ENCODE measurements at regions not wholly inside any gene's neighbourhood (a gene's known extent, or its start where the extent isn't known, plus 50 kb on each side); places are given as distances from the start of the nearest gene placed in this dataset.

DNA sequence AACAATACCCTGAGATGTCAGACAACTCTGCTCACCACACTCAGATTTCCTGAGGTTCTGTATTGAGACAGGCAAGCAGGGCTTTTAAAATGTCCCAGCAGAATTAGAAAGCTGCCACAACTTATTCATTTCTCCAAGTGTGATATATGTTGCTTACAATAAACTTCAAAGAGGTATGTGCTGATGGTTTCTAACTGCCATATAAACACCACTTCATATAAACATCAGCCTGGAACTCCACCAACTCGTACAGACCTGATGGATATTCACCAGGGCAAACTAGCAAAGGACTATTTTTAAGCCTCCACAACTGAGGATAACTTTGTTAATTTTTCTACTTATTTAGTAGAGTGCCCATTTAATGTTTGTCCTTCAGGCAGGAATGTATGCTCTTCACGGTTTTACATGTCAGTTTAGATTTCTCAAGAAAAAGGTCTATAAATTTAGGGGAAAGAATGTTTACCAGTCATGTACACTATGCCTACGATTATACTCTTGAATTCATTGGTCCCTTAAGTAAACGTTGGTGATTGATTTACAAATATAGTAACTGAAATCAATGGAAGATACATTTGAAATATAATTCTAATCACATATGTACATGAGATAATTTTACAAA lies 109.6 kb upstream of the ABI3BP start:
- ChIA-PET CTCF (no interaction called here), POLR2A (no interaction called here)
- no peak overlapping the region for H3K4me3 ChIP-seq (replicated peaks in 1 of 3; ENCODE audit: insufficient read depth in 1 of 3, low read depth in 1 of 3, low read length in 3 of 3)
- H3K27me3 ChIP-seq (ENCODE audit: control insufficient read depth in 2 of 2, insufficient read depth in 2 of 2, low read length in 2 of 2): no peaks in the 10 kb centered on the region
- DNase-seq (ENCODE audit: low read depth, low spot score): no peak
- H3K9ac ChIP-seq (replicated peaks; ENCODE audit: extremely low read depth, insufficient read depth, low read length): no peak overlapping the region
- no peaks in the 10 kb centered on the region for H4K20me1 ChIP-seq (replicated peaks; ENCODE audit: control insufficient read depth, extremely low read depth, insufficient read depth, low read length)
- intact Hi-C loops (cut with micrococcal nuclease): no loop called here
- no peak overlapping the region for H3K27ac ChIP-seq (ENCODE audit: insufficient read depth, low read depth, low read length)
- no peak overlapping the region for H3K4me2 ChIP-seq (ENCODE audit: insufficient read depth, low read length)
- H3K79me2 ChIP-seq (ENCODE audit: control insufficient read depth, insufficient read depth, low read length): no peaks in the 10 kb centered on the region
- BruUV-seq (replicated peaks): no TSS peak
- H3K36me3 ChIP-seq (ENCODE audit: control insufficient read depth in 2 of 2, extremely low read depth in 1 of 2, insufficient read depth in 2 of 2, low read length in 2 of 2): no peaks in the 10 kb centered on the region
- H3K9me3 ChIP-seq (replicated peaks; ENCODE audit: control insufficient read depth, insufficient read depth, low read length): no peaks in the 10 kb centered on the region
- dilution Hi-C loops (cut with MboI; ENCODE audit: extremely low pct_ligation_motif_present, low sequenced_read_pairs): no loop called here
- no peak for FAIRE-seq
- no peaks in the 10 kb centered on the region for H3K9me1 ChIP-seq (replicated peaks; ENCODE audit: control insufficient read depth, extremely low read depth, insufficient read depth, low read length)
- H3K4me1 ChIP-seq (ENCODE audit: control insufficient read depth, extremely low read depth, insufficient read depth, low read length): no peaks in the 10 kb centered on the region
- no peak overlapping the region for H2AFZ ChIP-seq (ENCODE audit: low read depth, low read length)
- TF ChIP-seq POLR2AphosphoS5 (IDR thresholded peaks at IDR 0.05; ENCODE audit: insufficient read depth, low read depth, low read length): no peak
- no peak for TF ChIP-seq EZH2 (IDR thresholded peaks at IDR 0.05; ENCODE audit: borderline replicate concordance, low read depth, low read length, severe bottlenecking)

DNA sequence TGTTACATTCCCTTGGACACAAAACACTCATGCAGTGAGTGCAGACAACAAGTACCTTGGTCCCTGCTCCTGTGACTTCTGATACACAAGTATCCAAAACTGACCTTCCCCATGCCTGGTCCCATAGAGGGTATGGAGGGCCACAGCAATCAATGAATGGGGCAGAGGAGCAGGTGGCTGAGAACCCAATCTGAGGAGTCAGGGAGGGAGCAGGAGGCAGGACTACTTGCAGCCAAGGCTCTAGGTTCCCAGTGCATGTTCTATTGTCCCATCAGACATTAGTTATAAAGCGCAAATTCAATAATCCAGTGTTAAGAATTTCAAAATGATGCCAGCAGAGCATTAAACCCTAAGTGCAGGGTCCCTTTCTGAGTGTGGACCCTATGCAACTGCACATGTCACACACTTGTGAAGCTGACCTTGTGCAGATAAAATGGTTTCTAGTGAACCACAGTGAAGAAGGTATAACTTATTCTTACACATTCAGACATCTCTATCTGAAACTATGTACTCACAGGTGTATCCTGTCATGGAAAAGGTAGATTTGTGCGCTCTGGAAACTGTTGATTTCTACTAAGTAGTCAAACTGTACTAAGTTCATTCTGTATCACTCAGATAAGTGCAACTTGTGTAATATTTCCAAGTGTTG lies 107.3 kb upstream of the ABI3BP start:
- H4K20me1 ChIP-seq (replicated peaks; ENCODE audit: control insufficient read depth, extremely low read depth, insufficient read depth, low read length): no peaks in the 10 kb centered on the region
- H2AFZ ChIP-seq (ENCODE audit: low read depth, low read length): no peak overlapping the region
- H3K9me3 ChIP-seq (replicated peaks; ENCODE audit: control insufficient read depth, insufficient read depth, low read length): no peaks in the 10 kb centered on the region
- H3K4me3 ChIP-seq (replicated peaks in 1 of 3; ENCODE audit: insufficient read depth in 1 of 3, low read depth in 1 of 3, low read length in 3 of 3): no peak overlapping the region
- no peak overlapping the region for H3K9ac ChIP-seq (replicated peaks; ENCODE audit: extremely low read depth, insufficient read depth, low read length)
- no peak overlapping the region for H3K27ac ChIP-seq (ENCODE audit: insufficient read depth, low read depth, low read length)
- CTCF ChIA-PET: no interaction called here
- no peak for DNase-seq (ENCODE audit: low read depth, low spot score)
- no TSS peak for BruUV-seq (replicated peaks)
- TF ChIP-seq JUN (IDR thresholded peaks at IDR 0.05; ENCODE audit: borderline replicate concordance, insufficient read depth, insufficient read length, low read depth): no peak
- TF ChIP-seq, protein P1, sequence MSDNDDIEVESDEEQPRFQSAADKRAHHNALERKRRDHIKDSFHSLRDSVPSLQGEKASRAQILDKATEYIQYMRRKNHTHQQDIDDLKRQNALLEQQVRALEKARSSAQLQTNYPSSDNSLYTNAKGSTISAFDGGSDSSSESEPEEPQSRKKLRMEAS (IDR thresholded peaks at IDR 0.05; ENCODE audit: insufficient read depth, insufficient read length): no peak
- no peak for TF ChIP-seq POLR2AphosphoS5 (IDR thresholded peaks at IDR 0.05; ENCODE audit: insufficient read depth, low read depth, low read length)
- no peak for TF ChIP-seq MYC (IDR thresholded peaks at IDR 0.05; ENCODE audit: low read depth, low read length)
- no peak for TF ChIP-seq EZH2 (IDR thresholded peaks at IDR 0.05; ENCODE audit: borderline replicate concordance, low read depth, low read length, severe bottlenecking)
- no peak for TF ChIP-seq FOS (IDR thresholded peaks at IDR 0.05; ENCODE audit: borderline replicate concordance, insufficient read depth, low read length)
- TF ChIP-seq GATA2 (IDR thresholded peaks at IDR 0.05; ENCODE audit: insufficient read depth, insufficient read length, low read depth, low read length): no peak
- TF ChIP-seq POLR2A (IDR thresholded peaks at IDR 0.05; ENCODE audit: low read depth, low read length): no peak
- TF ChIP-seq, protein P2, sequence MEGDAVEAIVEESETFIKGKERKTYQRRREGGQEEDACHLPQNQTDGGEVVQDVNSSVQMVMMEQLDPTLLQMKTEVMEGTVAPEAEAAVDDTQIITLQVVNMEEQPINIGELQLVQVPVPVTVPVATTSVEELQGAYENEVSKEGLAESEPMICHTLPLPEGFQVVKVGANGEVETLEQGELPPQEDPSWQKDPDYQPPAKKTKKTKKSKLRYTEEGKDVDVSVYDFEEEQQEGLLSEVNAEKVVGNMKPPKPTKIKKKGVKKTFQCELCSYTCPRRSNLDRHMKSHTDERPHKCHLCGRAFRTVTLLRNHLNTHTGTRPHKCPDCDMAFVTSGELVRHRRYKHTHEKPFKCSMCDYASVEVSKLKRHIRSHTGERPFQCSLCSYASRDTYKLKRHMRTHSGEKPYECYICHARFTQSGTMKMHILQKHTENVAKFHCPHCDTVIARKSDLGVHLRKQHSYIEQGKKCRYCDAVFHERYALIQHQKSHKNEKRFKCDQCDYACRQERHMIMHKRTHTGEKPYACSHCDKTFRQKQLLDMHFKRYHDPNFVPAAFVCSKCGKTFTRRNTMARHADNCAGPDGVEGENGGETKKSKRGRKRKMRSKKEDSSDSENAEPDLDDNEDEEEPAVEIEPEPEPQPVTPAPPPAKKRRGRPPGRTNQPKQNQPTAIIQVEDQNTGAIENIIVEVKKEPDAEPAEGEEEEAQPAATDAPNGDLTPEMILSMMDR (IDR thresholded peaks at IDR 0.05; ENCODE audit: extremely low read depth in 1 of 2, insufficient read depth in 1 of 2, low read depth in 1 of 2, low read length in 2 of 2): no peak
- H3K4me2 ChIP-seq (ENCODE audit: insufficient read depth, low read length): no peak overlapping the region
- dilution Hi-C loops (cut with MboI; ENCODE audit: extremely low pct_ligation_motif_present, low sequenced_read_pairs): no loop called here
- intact Hi-C loops (cut with micrococcal nuclease): no loop called here
- no peaks in the 10 kb centered on the region for H3K9me1 ChIP-seq (replicated peaks; ENCODE audit: control insufficient read depth, extremely low read depth, insufficient read depth, low read length)
- no peaks in the 10 kb centered on the region for H3K36me3 ChIP-seq (ENCODE audit: control insufficient read depth in 2 of 2, extremely low read depth in 1 of 2, insufficient read depth in 2 of 2, low read length in 2 of 2)
- no peaks in the 10 kb centered on the region for H3K79me2 ChIP-seq (ENCODE audit: control insufficient read depth, insufficient read depth, low read length)
- no peaks in the 10 kb centered on the region for H3K27me3 ChIP-seq (ENCODE audit: control insufficient read depth in 2 of 2, insufficient read depth in 2 of 2, low read length in 2 of 2)
- FAIRE-seq: no peak
- no peaks in the 10 kb centered on the region for H3K4me1 ChIP-seq (ENCODE audit: control insufficient read depth, extremely low read depth, insufficient read depth, low read length)
- POLR2A ChIA-PET: no interaction called here
